ENCODE measurements at regions not wholly inside any gene's neighbourhood (a gene's known extent, or its start where the extent isn't known, plus 50 kb on each side); places are given as distances from the start of the nearest gene placed in this dataset.
"Not testable (repeated sequence)": the region's sequence is repeated elsewhere in the genome, so short reads cannot be mapped to it uniquely, and the experiment has no call there.

DNA sequence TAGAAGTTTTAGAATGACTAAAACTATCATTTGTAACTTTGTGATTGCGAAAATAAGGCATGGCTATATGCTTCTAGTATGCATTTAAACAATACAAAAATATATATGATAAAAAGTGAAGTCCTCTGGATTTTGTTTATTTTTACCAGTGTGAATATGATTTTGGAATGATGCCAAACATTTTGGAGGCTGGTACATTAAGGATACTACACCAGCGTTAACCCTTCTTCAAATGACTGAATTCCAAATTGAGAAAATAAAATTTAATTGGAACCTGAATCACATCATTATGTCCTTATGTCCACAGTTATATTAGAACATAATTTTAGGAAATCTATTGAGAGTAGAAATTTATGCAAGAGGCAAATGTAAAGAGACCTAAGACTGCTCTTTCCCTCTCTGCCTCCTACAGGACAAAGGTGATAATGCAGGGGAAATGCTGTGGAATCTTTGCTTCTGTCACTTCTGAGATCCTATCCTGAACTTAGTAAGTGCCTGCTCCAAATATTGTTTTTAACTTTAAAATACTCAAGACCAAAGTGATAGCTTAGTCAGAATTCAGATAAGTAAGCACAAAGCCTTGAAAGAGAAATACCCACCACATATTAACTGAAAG is 121.1 kb upstream of the NANOGP8 start:
- no peak for DNase-seq

- no peak for DNase-seq
Observed at GRCh38 chr15:35198197-35198596, 113.1 kb upstream of the NANOGP8 start.

DNA sequence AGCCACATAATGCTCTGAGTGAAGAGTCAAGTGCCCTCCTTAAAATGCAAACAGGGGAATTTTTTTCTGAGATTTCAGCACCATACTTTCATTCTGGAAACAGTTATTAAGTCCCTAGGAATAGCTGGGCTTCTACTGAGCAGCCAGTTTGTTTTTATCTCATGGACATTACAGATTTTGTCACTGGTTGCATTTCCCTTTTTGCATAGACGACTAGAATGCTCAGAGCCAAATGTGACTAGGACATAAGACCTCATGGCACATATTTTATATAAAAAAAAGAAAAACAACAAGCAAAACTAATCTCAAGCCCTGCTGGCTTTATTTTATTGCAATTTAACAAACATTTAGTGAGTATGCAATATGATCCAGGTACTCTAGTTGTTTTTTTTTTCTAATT is 112.7 kb upstream of the NANOGP8 start:
- no peak for DNase-seq

DNA sequence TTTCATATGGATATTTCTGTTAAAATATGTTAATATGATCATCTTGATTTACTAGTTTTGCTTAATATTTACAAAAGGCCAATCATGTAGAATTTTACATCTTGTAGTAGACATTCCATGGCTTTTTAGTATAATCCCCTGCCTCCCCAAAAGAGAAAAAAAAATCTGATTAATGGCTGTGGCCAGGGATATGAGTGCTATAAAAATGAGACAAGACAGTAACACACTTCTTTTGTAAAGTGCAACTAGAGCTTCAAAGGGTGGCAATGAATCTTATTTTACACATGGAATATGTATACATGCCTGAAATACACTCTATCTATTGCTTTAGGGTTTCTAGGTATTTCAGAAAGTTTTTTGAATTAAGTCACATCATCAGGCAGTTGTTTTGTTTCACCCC is 112.2 kb upstream of the NANOGP8 start:
- peak; percentile 8 for DNase-seq

GRCh38 chr15:35196273-35196672 is 111.2 kb upstream of the NANOGP8 start:
- no peak for DNase-seq

GRCh38 chr15:35195649-35196048 is 110.6 kb upstream of the NANOGP8 start:
- DNase-seq = no peak

- no peak for DNase-seq
Observed at GRCh38 chr15:35195031-35195430, 109.9 kb upstream of the NANOGP8 start.

GRCh38 chr15:35194296-35194695 is 109.2 kb upstream of the NANOGP8 start:
- DNase-seq = no peak

DNA sequence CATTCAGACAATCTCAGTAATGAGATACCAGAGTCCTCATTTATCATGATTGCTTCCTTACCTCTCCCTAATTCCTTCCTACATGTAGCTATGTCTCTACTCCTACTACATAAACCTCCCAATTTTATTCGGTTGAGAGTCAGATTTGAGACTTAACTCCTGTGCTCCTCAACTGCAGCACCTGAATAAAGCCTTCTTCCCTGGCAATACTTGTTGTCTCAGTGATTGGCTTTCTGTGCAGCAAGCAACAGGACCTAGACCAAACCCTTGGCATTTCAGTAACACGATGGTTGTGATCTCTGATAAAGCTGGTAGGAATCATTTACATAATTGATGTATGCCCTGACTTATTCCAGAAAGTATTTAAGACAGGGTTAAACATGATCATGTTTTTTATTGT is 106.7 kb upstream of the NANOGP8 start:
- DNase-seq = no peak

GRCh38 chr15:35186346-35186745 is 101.3 kb upstream of the NANOGP8 start:
- no peak for DNase-seq

GRCh38 chr15:35184646-35185045 is 99.6 kb upstream of the NANOGP8 start:
- no peak for DNase-seq

DNA sequence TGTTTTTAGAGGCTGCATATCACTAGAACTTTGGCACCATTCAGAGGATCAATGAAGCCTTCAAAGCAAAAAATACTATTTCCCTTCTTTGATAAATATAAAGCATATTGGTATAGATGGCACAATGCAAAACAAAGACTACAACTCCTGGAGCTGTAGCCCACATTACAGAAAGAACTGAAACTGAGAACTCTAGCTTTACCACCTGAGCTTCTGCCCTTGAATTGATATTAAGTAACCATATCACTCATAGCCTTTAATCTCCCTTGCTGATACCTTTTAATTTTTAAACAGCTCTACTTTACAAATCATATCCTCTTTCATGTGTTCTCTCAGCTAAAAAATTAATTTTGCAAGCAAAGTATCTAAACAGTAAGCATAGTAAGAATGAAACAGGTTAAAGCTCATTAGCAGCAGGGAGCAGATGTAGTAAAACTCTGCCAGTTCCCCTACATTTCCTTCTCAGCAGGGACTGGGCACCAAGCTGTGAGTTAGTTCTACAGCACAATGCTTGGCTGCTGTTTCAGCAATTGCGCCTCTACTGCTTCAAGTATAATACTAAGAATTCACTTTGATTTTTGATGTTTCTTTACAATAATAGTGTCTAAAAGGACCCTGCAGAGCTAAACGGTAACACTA is 97.9 kb upstream of the NANOGP8 start:
- DNase-seq = no peak

DNA sequence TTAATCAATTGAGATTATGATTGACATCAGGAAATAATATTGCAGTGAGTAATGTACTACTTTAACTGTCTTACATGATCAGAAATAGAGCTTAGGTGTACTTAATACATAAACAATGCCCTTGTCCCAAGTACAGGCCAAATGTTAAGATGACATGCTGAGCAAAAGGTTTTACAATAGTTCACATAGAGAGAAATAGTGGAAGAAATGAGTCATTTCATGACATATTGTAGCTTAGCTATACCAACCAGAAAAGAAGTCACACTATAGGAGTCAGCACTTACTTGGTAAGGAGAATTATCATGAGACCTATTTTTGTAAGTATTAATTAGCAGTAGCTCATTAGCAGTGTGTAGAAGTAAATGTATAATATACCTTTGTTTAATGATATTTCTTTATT is 96.4 kb upstream of the NANOGP8 start:
- peak; percentile 52 for DNase-seq

- DNase-seq = no peak
Observed at GRCh38 chr15:35179739-35180138, 94.6 kb upstream of the NANOGP8 start.

- not testable (repeated sequence) for DNase-seq
Observed at GRCh38 chr15:35178186-35178585, 93.1 kb upstream of the NANOGP8 start.

- DNase-seq = no peak
Observed at GRCh38 chr15:35174948-35175347, 89.9 kb upstream of the NANOGP8 start.

GRCh38 chr15:35173444-35174118 is 88.5 kb upstream of the NANOGP8 start:
- DNase-seq = peak; percentile 39

DNA sequence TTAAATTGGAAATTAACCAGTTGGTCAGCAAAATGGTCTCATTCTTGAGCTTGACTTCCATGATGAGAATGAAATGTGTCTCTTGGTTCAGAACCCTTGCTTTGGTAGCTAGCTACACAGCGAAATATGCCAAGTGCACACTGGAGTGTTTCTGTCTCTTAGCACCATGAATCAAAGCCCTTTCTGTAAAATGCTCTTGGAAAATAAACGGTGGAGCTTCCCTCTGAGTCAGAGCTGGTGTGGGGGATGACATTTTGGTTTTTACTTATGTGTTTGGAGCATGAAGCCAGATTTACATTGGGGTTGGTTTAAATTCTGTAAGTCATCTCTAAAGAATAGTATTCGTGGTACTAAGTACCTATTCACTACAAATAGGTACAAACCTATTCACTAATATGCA is 85.1 kb upstream of the NANOGP8 start:
- DNase-seq = peak; percentile 68

- peak; percentile 84 for DNase-seq
Observed at GRCh38 chr15:35168464-35168863, 83.4 kb upstream of the NANOGP8 start.

GRCh38 chr15:35167675-35168074 is 82.6 kb upstream of the NANOGP8 start:
- DNase-seq = peak; percentile 14

DNA sequence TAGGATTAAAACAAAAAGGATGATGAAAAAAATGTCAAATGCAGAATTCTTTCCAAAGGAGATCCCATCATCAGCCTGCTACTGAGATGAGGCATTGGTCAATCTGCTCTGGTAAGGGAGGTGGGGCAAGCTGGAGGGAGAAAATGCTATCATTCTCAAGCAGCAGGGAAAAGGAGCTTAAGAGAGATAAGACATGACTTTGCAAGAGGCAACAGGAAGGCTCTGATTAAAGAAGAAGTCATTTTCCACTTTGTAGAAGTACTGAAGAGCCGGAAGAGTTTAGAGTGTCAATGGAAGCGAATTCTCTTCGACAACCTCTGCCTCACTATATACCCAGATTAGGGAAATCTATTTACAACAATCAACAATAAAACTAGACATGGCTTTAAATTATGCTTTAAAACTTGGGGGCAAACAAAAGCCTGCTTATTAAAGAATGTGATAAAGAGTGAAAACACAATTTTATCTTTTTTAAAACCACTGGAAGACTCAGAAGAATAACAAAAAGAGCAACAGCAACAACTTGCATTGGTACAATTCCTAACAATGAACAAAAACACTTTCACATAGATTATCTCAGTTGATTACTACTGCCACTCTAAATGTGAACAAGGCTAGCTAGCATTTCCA is 81.8 kb upstream of the NANOGP8 start:
- DNase-seq = peak; percentile 7

DNA sequence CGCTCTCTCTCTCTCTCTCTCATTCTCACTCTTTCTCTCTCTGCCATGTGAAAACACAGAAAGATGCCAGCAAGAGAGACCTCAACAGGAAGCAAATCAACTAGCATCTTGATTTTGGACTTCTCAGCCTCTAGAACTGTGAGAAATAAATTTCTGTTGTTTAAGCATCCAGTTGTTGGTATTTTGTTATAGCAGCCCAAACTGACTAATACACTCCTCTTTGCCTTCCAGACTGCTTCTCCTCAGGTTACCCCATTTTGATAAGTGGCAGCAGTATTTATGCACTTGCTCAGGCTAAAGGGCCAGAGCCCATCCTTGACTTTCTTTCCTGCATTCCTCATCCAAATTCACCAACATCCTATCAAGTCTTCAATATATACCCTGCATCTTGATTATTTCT is 76.6 kb upstream of the NANOGP8 start:
- DNase-seq = no peak

DNA sequence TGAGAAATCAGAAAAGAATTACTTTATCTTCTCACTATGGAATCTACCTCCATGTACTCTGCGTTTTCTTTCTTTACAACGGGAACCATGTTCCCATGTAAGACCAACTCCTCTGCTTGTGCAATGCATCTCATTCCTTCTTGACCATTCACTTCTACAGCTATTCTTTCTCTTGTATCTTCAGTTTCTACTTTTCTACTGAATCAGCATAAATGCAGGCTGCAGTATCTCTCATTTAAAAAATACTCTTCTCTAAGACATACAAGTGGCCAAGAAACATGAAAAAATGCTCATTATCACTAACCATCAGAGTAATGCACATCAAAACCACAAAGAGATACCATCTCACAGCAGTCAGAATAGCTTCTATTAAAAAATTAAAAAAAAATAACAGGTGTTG is 74.1 kb upstream of the NANOGP8 start:
- no peak for DNase-seq

GRCh38 chr15:35151782-35152181 is 66.7 kb upstream of the NANOGP8 start:
- no peak for DNase-seq

All from fibroblast of skin of right biceps (primary cell).